ENCODE measurements at regions not wholly inside any gene's neighbourhood (a gene's known extent, or its start where the extent isn't known, plus 50 kb on each side); places are given as distances from the start of the nearest gene placed in this dataset.
"Not testable (repeated sequence)": the region's sequence is repeated elsewhere in the genome, so short reads cannot be mapped to it uniquely, and the experiment has no call there.

DNA sequence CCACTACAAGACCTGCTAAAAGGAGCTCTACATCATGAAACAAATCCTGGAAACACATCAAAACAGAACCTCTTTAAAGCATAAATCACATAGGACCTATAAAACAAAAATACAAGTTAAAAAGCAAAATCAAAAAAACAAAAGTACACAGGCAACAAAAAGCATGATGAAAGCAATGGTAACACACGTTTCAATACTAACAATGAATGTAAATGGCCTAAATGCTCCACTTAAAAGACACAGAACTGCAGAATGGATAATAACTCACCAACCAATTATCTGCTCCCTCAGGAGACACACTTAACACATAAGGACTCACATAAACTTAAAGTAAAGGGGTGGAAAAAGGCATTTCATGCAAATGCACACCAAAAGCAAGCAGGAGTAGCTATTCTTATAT lies 66.1 kb upstream of the SSTR4 start:
- not testable (repeated sequence) for TF ChIP-seq TAF1, POLR2A, SPI1, POLR2AphosphoS5 (IDR thresholded peaks at IDR 0.05; ENCODE audit: low read depth, low read length)
